Transverse colon (tissue), 4 donors: ENCODE measurements at regions not wholly inside any gene's neighbourhood (a gene's known extent, or its start where the extent isn't known, plus 50 kb on each side); places are given as distances from the start of the nearest gene placed in this dataset.

Experiments
- DNase-seq: peaks from one replicate; pipeline ENCODE4 v3.0.0-alpha.2; 2019
- H3K27ac ChIP-seq, 4 donors: fragments of 200-600 bp; sonication (generic); 2 replicates each; pipeline ENCODE4 v1.5.1; 2016 to 2018; ENCODE audit warnings: inconsistent platforms in 4 of 4
- H3K27me3 ChIP-seq: fragments of 200-600 bp; sonication (generic); 2 replicates; pipeline ENCODE4 v1.5.1; 2017; ENCODE audit warnings: inconsistent platforms
- H3K36me3 ChIP-seq, 4 donors: fragments of 200-600 bp; sonication (generic); 2 replicates each; pipeline ENCODE4 v1.5.1; 2017 to 2019; ENCODE audit warnings: inconsistent platforms in 4 of 4
- H3K4me1 ChIP-seq, 4 donors: fragments of 200-600 bp; sonication (generic); 2 replicates each; pipeline ENCODE4 v1.5.1; 2017 to 2020; ENCODE audit warnings: inconsistent platforms in 4 of 4
- H3K4me3 ChIP-seq, 4 donors: fragments of 200-600 bp; sonication (generic); 1 replicate in 1 of 4; 2 replicates in 3 of 4; pipeline versions ENCODE4 v1.5.1 to v1.6.1; 2017 to 2019; ENCODE audit warnings: inconsistent platforms in 4 of 4
- H3K9me3 ChIP-seq, 2 donors: fragments of 200-600 bp; sonication (generic); 2 replicates each; pipeline ENCODE4 v1.5.1; 2017 to 2019; ENCODE audit warnings: inconsistent platforms in 2 of 2
- CTCF ChIP-seq, 5 experiments: fragments of 200-600 bp in 3 of 5; fragments of 450-650 bp in 2 of 5; sonication (generic) in 3 of 5; IDR thresholded peaks; 1 replicate in 2 of 5; 2 replicates in 3 of 5; pipeline ENCODE4 v1.5.1; 2016 to 2017; ENCODE audit warnings: antibody characterized with exemption in 5 of 5, inconsistent platforms in 3 of 5, mild to moderate bottlenecking in 2 of 5, moderate library complexity in 1 of 5
- EP300 ChIP-seq: sonication (generic); formaldehyde crosslinking; IDR thresholded peaks from one replicate; pipeline ENCODE4 v1.6.1; 2017; ENCODE audit warnings: antibody characterized with exemption, low read depth
- POLR2A ChIP-seq: fragments of 450-650 bp; IDR thresholded peaks from one replicate; pipeline ENCODE4 v1.6.1; 2016; ENCODE audit warnings: antibody characterized with exemption, mild to moderate bottlenecking, moderate library complexity
- POLR2AphosphoS5 ChIP-seq, 3 donors: sonication (generic); formaldehyde crosslinking; IDR thresholded peaks; one replicate each; pipeline ENCODE4 v1.6.1; 2016; ENCODE audit warnings: antibody characterized with exemption in 3 of 3
- WGBS, 2 donors: methylation state at CpG; one replicate each; pipeline ENCODE4 v1.1.5; 2018; ENCODE audit warnings: low coverage in 1 of 2; 5-methylcytosine and 5-hydroxymethylcytosine counted together
- in situ Hi-C, 4 donors: fragments of 200-750 bp; cut with MboI; loops; one replicate each; pipeline versions ENCODE4 v1.15.0 to v1.15.1; 2017; ENCODE audit warnings: low sequenced_read_pairs in 3 of 4, low pct_ligation_motif_present in 1 of 4, low pct_unique_long_range_greater_than_20kb in 1 of 4
- intact Hi-C: fragments of 100-400 bp; cut with DNase I; formaldehyde crosslinking; loops from one replicate; pipeline ENCODE4 v1.15.1; 2023; ENCODE audit warnings: low total_unique reads
- small RNA-seq, 4 donors: library from RNA; depleted of rRNA; stranded (forward); fragments of <200 nt; gene quantifications; one replicate each; pipeline ENCODE3, GENCODE V24; 2016

- Histone ChIP-seq H3K27ac (no peak overlapping the region), H3K36me3 (no peaks in the 10 kb centered on the region), H3K4me1 (peaks cover 0 to 19% (median 0%) of the 10 kb centered on the region in 4 donors), H3K9me3 (no peaks in the 10 kb centered on the region), H3K27me3 (no peaks in the 10 kb centered on the region), H3K4me3 (no peak overlapping the region)
- TF ChIP-seq CTCF (IDR thresholded peaks at IDR 0.05): no peak
- no peak for TF ChIP-seq EP300
- no peak for TF ChIP-seq POLR2A
- TF ChIP-seq POLR2AphosphoS5 (IDR thresholded peaks at IDR 0.05): no peak
- DNase-seq: no peak
- intact Hi-C loops: no loop called here
- in situ Hi-C loops: no loop called here
- 53 to 68% methylated on average over 5 to 6 of the region's 6 CpGs for WGBS, 2 donors
These were observed 50.4 kb upstream of the SYN2 start for GRCh38 chr3:11953778-11954177.

- Histone ChIP-seq H3K4me3 (no peak overlapping the region), H3K36me3 (no peaks in the 10 kb centered on the region), H3K9me3 (no peaks in the 10 kb centered on the region), H3K4me1 (peaks cover 0 to 19% (median 0%) of the 10 kb centered on the region in 4 donors), H3K27me3 (no peaks in the 10 kb centered on the region), H3K27ac (no peak overlapping the region)
- DNase-seq: peak; percentile 58
- intact Hi-C loops: no loop called here
- no peak for TF ChIP-seq EP300
- 52% methylated on average over 8 of the region's 8 CpGs; no CpG with 5 or more reads in 1 of the 2 donors for WGBS, 2 donors
- in situ Hi-C loops: no loop called here
These were observed 49.8 kb upstream of the SYN2 start for GRCh38 chr3:11954312-11954934.

Small RNA genes in the stretch of these regions (small RNA-seq; reads per million reads assigned to genes)
- 0 reads per million in 4 donors for gene RN7SL147P
